ENCODE measurements at regions not wholly inside any gene's neighbourhood (a gene's known extent, or its start where the extent isn't known, plus 50 kb on each side); places are given as distances from the start of the nearest gene placed in this dataset.

GRCh38 chr10:36301139-36301538, 659.0 kb upstream of the FZD8 start:
- no peak overlapping the region for H3K27ac ChIP-seq (ENCODE audit: insufficient read depth, low read length)
- WGBS, 2 experiments (ENCODE audit: extremely low coverage in 2 of 2, insufficient read length in 1 of 2), result no CpG with 5 or more reads among the region's 2 CpGs
- no peaks in the 10 kb centered on the region for H3K36me3 ChIP-seq (ENCODE audit: control insufficient read depth, insufficient read depth, low read length)
- in situ Hi-C loops (cut with MboI; ENCODE audit: low sequenced_read_pairs), result no loop called here
- H3K4me1 ChIP-seq (ENCODE audit: control insufficient read depth, insufficient read depth, low read length), result no peaks in the 10 kb centered on the region
- no peak for ATAC-seq (ENCODE audit: low read depth)
- no peak overlapping the region for H3K14ac ChIP-seq (replicated peaks; ENCODE audit: low read depth, low read length)
- no peak overlapping the region for H3K23ac ChIP-seq (ENCODE audit: low read depth, low read length)
- no peaks in the 10 kb centered on the region for H3K79me1 ChIP-seq (ENCODE audit: low read depth in 1 of 2, low read length in 2 of 2)
- H2AK9ac ChIP-seq (replicated peaks; ENCODE audit: low read depth, low read length, poor library complexity), result no peak overlapping the region
- H2BK120ac ChIP-seq (ENCODE audit: low read depth, low read length), result no peak overlapping the region
- H4K91ac ChIP-seq (ENCODE audit: insufficient read depth, low read depth, low read length), result no peak overlapping the region
- H4K5ac ChIP-seq (ENCODE audit: low read depth, low read length), result no peak overlapping the region
- no peaks in the 10 kb centered on the region for H4K20me1 ChIP-seq (ENCODE audit: insufficient read depth, low read length)
- intact Hi-C loops (cut with micrococcal nuclease), result no loop called here
- TF ChIP-seq RFX5 (IDR thresholded peaks at IDR 0.05; ENCODE audit: low read depth, low read length) (no peak), CEBPB (IDR thresholded peaks at IDR 0.05; ENCODE audit: low read depth, low read length) (no peak), FOS (IDR thresholded peaks at IDR 0.05; ENCODE audit: low read depth, low read length) (no peak), BHLHE40 (IDR thresholded peaks at IDR 0.05; ENCODE audit: low read depth, low read length) (no peak), CHD1 (IDR thresholded peaks at IDR 0.05; ENCODE audit: low read depth, low read length) (no peak), NFE2L2 (IDR thresholded peaks at IDR 0.05; ENCODE audit: low read depth, low read length) (no peak), POLR2A (IDR thresholded peaks at IDR 0.05; ENCODE audit: low read depth, low read length) (no peak), ELK1 (IDR thresholded peaks at IDR 0.05; ENCODE audit: borderline replicate concordance, low read depth, low read length) (no peak), RCOR1 (IDR thresholded peaks at IDR 0.05; ENCODE audit: insufficient replicate concordance, low read length) (no peak), MXI1 (IDR thresholded peaks at IDR 0.05; ENCODE audit: borderline replicate concordance, low read depth, low read length) (no peak), USF2 (IDR thresholded peaks at IDR 0.05; ENCODE audit: low read depth, low read length) (no peak), RAD21 (IDR thresholded peaks at IDR 0.05; ENCODE audit: low read length) (no peak), CTCF (conservative IDR thresholded peaks at IDR 0.05; ENCODE audit: low read depth, low read length) (no peak), SMC3 (IDR thresholded peaks at IDR 0.05; ENCODE audit: low read depth, low read length) (no peak), MAZ (IDR thresholded peaks at IDR 0.05; ENCODE audit: borderline replicate concordance, low read depth, low read length) (no peak), MAFK (IDR thresholded peaks at IDR 0.05; ENCODE audit: low read depth, low read length) (no peak)
- no peak overlapping the region for H3K4me3 ChIP-seq (ENCODE audit: insufficient read depth, low read depth, low read length)
- dilution Hi-C loops (cut with HindIII; ENCODE audit: low sequenced_read_pairs, unreplicated experiment), result no loop called here
- H3K18ac ChIP-seq (ENCODE audit: low read depth, low read length), result no peak overlapping the region
- POLR2A ChIA-PET (ENCODE audit: unreplicated experiment), result no interaction called here
- H3K4me2 ChIP-seq (ENCODE audit: low read depth, low read length), result no peak overlapping the region
- CTCF ChIA-PET, result no interaction called here
- no peak overlapping the region for H2BK15ac ChIP-seq (ENCODE audit: low read depth, low read length)
- no TSS peak for BruUV-seq (replicated peaks)
- H3K9ac ChIP-seq (ENCODE audit: low read depth, low read length), result no peak overlapping the region
- no peak for DNase-seq
- no peak overlapping the region for H3K56ac ChIP-seq (ENCODE audit: extremely low read depth, insufficient read depth, low read length)
- H2BK5ac ChIP-seq (ENCODE audit: low read depth, low read length, poor library complexity, severe bottlenecking), result no peak overlapping the region
- H3K4ac ChIP-seq (ENCODE audit: low read depth, low read length), result no peak overlapping the region
- no peaks in the 10 kb centered on the region for H3K27me3 ChIP-seq (ENCODE audit: control insufficient read depth, insufficient read depth, low read length)
- no peaks in the 10 kb centered on the region for H3K9me1 ChIP-seq (ENCODE audit: insufficient read depth, low read length)
- no peak overlapping the region for H2AK5ac ChIP-seq (ENCODE audit: low read depth, low read length)
- no peak overlapping the region for H4K8ac ChIP-seq (ENCODE audit: low read depth in 2 of 2, low read length in 2 of 2)
- no peak overlapping the region for H2AFZ ChIP-seq (replicated peaks; ENCODE audit: low read length, poor library complexity)
- no peak overlapping the region for H2BK20ac ChIP-seq (ENCODE audit: low read depth, low read length)
- H3K9me3 ChIP-seq (ENCODE audit: control insufficient read depth, insufficient read depth, low read length), result no peaks in the 10 kb centered on the region

Measured in IMR-90 (cell line).